ENCODE measurements at regions not wholly inside any gene's neighbourhood (a gene's known extent, or its start where the extent isn't known, plus 50 kb on each side); places are given as distances from the start of the nearest gene placed in this dataset.

DNA sequence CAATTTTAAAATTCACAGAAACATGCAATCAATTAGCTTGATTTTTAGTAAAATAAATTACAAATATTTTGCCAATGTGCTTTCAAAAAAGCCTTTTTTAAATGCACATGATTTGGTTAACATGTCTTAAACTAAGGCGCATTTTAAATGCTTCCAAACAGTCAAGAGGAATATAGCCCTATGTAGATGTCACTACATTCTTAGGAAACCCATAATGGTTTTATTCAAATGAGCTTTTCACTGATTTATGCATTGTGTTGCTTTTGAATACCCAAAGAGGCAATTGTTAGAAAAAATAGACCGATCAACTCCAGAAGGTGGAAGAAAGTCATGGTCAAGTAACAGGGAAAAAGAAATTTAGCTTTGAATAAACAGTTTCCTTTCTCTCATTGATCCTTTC lies 366.9 kb upstream of the PPP2R3A start:
- TF ChIP-seq, protein P1, sequence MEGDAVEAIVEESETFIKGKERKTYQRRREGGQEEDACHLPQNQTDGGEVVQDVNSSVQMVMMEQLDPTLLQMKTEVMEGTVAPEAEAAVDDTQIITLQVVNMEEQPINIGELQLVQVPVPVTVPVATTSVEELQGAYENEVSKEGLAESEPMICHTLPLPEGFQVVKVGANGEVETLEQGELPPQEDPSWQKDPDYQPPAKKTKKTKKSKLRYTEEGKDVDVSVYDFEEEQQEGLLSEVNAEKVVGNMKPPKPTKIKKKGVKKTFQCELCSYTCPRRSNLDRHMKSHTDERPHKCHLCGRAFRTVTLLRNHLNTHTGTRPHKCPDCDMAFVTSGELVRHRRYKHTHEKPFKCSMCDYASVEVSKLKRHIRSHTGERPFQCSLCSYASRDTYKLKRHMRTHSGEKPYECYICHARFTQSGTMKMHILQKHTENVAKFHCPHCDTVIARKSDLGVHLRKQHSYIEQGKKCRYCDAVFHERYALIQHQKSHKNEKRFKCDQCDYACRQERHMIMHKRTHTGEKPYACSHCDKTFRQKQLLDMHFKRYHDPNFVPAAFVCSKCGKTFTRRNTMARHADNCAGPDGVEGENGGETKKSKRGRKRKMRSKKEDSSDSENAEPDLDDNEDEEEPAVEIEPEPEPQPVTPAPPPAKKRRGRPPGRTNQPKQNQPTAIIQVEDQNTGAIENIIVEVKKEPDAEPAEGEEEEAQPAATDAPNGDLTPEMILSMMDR (IDR thresholded peaks at IDR 0.05; ENCODE audit: low read depth, low read length): no peak
- no peak for TF ChIP-seq POLR2A (IDR thresholded peaks at IDR 0.05; ENCODE audit: extremely low read depth, insufficient read length)
- TF ChIP-seq MAX (IDR thresholded peaks at IDR 0.05; ENCODE audit: low read depth, low read length): no peak
